ENCODE measurements at regions not wholly inside any gene's neighbourhood (a gene's known extent, or its start where the extent isn't known, plus 50 kb on each side); places are given as distances from the start of the nearest gene placed in this dataset.
A peak's percentile ranks its signal among the peaks of the same experiment; 100 is the strongest.

DNA sequence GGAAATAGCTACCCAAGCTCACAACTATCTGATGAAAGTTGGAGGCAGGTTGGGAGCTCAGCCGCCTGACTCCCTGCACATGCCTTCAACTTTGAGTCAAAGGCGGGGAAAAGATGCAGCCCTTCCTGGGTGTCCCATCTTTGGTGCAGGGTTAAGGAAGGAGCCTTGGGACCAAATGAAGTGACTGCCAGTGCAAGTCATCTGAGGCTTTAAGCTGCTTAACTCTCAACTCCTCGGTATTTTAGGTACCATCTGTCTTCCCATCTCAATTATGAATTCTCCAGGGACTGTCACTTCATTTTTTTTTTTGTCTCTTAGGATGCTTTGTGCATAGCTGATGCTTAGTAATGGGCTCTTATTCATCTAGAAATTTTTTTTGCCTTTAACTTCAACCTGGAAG is 408.8 kb upstream of the C2CD4B start:
- no peak for DNase-seq (ENCODE audit: low read depth)

DNA sequence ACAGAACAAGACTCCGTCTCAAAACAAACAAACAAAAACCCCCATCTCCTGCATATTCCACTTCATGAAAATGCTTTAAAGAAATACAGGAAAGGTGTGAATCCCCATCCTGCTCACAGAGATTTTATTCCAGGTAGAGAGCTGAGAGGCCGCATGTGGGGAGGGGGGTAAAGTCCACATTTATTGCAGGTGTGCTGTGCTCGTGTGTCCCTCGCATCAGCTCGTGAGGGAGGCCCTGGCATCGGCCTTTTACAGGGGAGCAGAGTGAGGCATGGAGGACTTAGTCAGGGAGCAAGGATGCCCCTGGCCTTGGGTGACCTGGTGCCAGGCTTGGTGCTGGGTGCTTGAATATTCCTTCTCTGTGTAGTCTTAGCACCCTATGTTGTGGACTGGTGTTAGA is 413.5 kb upstream of the C2CD4B start:
- no peak for DNase-seq (ENCODE audit: low read depth)

DNA sequence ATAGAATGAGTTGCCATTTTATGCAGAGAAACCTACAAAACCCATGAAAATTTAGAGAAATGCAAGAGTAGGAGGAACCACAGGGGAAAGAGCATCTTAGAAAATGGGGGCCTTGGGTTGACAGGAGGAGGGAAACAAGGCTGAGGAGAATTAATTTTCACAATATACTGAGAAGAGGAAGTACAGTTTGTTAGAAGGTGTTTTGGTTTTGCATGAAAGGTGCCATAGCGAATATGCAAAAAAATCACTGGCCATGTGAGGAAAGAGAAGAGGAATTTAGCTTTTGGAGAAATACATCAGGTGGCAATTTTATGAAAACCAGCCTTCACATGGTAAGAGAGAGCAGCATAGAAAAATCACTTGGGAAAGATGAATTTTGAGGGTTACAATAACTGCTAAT is 413.9 kb upstream of the C2CD4B start:
- no peak for DNase-seq (ENCODE audit: low read depth)

DNA sequence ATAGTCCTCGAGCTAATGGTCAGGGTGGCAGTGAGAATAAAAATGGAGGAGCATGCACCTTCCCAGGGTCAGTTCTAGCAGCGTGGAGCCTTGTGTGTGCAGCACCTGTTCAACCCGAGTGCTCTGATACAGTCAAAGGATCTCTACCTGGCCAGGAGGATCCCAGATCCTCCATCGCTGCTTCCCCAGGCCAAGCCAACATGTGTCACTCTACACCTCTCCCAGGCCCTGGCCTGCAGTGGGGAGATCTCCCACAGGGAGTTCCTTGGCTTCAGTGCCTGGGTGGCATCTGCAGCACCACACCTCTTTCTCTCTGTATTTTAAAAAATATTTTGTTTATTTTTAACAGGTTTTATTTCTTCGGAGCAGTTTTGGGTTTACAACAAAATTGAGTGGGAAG is 414.8 kb upstream of the C2CD4B start:
- DNase-seq (ENCODE audit: low read depth): no peak

DNA sequence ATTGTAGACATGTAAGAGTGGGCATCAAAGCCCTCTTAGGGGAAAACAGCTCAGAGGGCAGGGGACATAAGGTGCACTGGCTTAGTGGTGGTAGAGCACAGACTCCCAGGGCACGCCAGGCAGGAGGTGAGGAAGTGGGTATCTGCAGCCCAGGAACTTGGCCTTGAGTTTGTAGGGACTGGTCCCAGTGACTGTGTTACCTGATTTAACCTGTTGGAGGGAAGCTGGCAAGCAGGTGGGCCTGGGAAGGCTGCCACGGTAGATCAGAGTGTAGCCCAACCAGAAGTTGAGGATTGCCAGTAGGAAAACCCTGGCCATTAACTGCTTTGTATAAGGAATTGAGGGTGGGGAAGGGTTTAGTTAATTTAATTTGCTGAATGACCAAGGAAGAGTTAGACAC is 417.5 kb upstream of the C2CD4B start:
- DNase-seq (ENCODE audit: low read depth): no peak

DNA sequence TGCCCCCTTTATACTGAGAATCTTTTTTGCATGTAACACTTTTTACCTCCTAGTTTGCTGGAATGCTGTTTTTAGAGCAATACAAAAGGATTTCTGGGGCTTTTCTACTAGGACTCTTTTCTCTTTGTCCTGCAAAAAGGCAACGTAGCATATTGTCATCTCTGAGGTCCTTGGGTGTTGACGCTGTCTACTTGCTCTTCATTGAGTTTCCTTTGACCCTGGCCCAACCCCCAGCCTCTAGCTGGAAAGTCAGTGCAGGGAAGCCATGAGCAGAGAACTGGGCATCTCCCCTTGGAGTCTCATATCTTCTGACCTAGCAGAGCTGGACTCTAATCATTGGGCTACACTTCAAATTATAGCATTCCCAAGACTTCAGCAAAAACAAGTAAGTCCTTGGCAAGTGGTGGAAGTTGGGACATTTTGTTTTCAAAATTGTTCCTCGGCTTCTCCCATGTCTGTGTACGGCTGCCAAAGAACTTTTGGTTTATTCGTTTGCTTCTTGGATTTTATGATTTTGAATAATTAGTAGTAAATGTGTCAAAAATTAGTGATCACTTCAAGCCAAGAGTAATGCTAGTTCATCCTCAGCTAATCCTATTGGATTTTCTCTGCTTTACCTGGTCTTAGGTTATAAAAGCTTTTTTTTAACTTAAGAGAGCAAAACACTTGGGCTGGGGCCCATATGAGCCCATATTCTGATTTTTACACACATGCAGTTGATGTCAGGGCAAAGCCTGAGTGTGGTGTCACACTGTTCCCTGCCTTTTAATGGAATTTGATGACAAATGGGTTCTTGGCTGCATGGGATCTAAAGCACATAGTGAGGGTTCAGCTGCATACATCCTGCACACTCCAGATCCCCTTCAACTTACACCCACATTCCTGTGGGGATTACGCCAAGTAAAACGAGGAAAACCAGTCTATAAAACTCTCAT is 419.5 kb upstream of the C2CD4B start:
- no peak for DNase-seq (ENCODE audit: low read depth)

DNA sequence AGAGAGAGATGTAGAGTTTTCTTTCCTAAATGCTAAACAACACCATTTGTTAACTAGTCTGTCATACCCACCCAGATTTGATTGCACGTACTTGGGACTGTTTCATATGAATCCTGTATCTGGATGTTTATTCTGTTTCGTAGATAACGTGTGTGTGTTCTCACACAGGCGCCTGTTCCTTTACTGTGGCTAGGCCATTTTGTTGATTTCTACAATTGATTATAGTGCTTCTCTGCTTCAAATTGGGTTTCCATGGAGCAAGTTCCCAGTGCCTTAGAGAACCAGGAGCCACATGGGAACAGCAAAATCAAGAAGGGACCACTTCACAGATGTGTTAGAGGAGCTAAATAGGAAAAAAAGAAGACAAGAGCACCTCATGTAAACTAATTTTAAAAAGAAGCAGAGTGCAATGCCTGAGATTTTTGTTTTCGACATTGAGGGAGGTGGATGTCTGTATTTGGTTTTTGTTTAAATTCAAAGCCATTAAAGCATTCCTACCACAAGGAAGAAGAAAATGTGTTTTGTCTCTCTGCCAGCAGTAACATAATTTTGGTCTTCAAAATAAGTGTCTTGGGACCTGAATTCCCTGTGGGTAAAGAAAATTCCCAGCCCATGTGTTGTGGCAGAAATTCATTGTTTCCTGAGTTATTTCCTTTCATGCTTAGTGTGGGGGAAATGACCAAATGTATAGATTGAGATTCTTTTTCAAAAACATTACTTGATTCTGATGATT is 424.0 kb upstream of the C2CD4B start:
- DNase-seq (ENCODE audit: low read depth): no peak

DNA sequence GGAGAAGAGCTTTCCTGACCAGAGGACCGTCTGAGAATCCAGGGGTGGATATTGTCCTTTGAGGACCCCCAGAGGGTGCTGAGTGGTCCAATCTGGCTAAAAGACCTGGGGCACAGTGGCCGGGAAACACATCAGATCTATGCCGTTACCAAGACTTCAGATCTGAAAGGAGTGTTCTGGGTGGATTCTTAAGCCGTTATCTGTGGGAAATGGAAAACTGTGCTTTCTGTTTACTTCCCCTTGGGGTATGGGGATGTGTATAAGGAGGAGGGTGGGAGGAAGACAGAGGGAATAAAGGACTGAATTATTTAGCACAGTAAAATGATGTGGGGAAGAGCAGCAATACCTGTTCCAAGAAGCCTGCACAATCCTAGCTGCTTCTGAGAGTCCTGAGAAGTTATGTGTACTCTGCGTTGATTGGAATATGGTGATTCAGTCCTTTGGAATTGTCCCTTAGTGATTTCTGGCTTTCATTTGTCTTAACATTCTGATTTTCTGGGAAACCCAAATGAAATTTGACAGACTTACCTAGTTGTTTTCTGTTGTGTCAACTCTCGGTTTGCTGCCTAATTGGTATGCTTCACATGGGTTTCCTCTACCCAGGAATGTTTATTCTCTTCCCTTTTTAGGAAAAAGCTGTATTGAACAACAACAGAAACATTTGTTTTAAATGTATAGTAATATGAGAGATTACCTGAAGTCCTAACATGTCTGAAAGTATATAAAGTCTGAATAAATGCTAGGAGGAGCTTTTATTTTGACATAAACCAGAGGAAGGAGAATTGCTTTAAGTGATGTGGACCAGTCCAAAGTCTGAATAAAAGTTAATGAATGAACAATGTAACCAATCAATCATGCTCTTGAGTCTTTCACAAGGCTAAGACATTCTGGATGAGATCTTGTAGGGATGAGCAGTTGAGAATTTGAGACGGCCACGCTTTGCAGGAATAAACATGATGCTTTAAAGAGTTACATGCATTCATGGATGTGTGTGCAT is 427.1 kb upstream of the C2CD4B start:
- DNase-seq (ENCODE audit: low read depth): no peak

DNA sequence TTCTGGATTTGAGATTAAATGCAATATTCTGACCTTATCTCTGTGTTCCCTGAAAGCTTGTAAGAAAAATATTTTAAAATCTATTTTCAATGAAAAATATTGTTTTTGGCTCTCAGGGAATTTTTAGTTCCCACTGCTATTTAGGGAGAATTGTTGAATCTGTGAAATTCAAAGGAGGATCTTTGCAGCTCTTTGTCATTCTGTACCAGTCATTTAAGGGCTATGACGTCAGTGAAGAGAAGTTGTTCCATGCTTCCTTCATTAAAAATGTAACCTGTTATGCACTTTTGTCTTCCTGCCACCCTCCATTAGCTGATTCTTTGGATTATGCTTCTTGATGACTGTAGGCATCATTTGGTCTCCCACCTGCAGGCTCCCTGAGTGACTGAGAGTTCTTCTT is 427.8 kb upstream of the C2CD4B start:
- DNase-seq (ENCODE audit: low read depth): no peak

DNA sequence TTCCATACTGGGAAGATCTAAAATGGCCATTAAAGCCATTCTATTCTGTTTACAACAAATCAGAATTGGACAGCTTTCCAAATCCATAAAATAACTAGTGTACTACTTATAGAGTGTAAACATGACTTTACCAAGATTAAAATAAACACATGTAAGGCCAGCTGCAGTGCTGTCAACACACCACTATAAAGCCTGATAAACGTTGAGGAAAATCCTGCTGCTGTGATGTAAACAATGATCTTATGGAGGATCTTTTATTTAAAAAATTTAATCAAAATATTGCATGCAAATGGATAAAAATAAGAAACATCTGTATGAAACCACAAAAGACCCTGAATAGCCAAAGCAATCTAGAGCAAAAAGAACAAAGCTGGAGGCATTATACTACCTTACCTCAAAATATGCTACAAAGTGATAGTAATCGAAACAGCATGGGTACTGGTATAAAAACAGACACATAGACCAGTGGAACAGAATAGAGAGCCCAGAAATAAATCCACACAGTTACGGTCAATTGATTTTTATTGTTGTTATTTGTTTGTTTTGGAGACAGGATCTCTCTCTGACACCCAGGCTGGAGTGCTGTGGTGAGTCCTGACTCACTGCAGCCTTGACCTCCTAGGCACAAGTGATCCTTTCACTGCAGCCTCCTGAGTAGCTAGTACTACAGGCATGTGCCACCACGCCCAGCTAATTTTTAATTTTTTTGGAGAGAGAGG is 428.8 kb upstream of the C2CD4B start:
- no peak for DNase-seq (ENCODE audit: low read depth)

DNA sequence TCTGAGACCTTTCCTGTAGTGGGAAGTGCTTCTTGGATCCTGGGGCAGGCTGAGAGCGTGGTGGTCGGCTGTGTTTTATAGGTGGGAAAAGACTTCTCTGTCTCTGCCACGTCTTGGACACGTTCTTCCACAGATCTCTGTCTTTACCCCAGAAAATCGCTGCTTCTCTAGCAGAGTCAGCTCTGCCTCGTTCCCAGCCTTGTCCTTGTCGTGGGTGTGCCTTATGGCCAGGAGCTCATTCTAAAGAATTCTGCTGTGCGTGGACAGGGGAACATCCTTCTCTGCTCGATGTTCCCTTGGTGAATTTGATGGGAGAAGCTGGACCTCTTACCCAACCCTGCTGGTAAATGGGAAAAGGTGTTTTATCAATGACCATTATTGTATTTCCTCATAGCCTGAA is 433.1 kb upstream of the C2CD4B start:
- DNase-seq (ENCODE audit: low read depth): no peak

DNA sequence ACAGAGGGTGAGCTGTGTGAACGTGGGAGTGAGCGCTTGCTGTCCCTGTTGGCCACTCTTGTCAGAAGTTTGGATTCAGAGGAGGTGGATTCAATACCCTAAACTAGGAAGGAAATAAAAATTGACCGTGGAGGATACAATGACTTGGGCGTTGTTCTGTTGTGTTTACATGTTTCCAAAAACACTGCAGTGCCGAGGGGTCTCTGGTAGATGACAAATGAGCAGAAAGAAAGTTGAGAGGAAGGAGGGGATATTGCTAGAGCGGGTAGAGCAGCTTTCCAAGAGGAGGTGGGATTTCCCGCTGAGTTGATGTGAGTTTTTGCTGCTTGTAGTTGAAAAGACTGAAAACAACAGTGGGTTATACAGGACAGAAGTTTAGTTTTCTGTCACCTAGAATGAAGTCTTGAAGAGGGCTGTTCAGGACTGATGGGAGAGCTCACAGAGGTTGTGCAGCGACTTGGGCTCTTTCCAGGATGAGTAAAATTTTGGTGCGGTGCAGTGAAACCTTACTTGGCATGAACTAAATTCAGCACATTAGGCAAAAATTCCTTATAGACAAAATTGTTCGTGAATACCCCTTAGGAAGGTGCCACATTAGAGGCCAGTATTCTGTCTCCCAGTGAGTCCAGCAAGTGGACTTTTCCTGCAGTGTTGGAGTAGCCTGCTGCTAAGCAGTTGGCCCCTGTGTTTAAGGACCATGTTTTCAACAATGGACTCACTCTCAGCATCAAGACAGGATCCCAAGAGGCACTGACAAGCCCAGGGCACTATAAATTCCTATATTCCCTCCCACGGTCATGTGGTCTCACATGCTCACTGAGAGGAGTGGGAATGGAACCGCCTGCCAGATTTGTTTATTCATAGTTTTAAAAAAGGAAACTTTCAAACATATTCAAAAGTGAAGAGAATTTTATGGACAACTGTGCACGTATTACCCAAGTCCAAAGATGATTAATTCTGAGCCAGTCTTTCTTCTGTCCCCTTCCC is 435.0 kb upstream of the C2CD4B start:
- DNase-seq (ENCODE audit: low read depth): no peak

DNA sequence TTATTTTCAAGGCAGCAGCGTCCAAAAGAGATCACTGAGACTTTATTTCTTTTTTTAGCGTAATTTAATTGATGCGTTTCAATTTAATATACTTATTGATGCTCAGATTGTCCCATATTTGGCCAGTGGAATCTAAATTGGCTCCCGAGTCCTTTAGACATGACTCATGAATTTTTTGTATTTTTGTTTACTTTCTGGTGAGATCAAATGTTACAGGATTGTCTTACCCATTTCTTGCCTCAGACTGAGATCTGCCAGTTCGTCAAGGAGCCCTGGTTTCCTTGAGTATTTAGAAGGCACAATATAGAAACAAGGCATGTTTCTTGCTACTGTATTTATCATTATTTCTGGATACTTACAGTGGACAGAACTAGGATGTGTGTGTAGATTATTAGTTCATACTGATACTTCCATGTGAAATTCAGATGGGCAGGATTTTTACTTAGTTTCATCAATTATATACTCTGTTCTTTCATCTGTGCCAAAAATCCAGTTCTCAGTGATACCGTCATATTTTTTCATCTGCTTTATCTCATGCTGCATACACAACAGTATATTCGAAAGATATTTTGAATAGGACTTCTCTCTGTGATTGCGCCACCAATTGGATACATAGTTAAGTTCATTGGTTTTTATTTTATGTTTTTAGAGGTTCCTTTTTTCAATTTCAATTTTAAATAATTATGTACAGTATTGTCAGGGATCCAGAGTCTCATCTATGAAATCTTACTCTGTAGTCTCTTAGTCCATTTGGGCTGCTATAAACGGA is 436.9 kb upstream of the C2CD4B start:
- no peak for DNase-seq (ENCODE audit: low read depth)

DNA sequence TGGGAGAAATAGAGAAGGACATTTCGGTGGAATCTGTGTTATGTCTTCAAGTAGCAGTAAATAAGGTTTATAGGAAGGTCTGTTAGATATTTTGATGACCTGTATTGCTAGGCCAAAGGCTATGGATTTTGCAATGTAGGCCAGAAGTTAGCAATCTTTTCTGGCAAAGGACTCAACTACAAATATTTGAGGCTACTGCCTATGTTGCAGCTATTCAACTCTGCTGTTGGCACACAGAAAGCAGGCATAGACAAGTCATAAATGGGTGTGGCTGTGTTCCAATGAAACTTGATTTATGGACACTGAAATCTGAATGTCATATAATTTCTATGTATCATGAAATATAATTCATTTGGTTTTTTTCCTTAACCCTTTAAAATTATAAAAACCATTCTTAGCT is 438.7 kb upstream of the C2CD4B start:
- peak; percentile 62 for DNase-seq (ENCODE audit: low read depth)

DNA sequence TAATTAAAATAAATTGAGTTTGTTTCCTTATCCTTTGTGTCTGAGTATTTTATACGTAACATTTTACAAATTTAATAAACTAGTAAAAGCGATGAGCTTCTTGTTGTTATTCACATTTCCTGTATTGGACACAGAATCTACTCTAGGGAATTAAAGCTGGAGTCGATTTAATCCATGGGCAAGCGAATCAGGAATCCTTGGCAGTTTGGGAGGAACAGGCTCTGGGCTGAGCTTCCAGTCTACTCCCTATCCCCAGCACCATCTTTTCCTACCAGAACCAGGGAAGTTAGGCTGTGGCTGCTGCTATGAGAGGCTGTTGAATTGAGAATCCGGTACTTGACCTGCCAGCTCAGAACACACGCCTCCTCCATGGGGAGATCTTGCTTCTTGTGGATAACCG is 437.3 kb upstream of the TPM1 start:
- no peak for DNase-seq (ENCODE audit: low read depth)

DNA sequence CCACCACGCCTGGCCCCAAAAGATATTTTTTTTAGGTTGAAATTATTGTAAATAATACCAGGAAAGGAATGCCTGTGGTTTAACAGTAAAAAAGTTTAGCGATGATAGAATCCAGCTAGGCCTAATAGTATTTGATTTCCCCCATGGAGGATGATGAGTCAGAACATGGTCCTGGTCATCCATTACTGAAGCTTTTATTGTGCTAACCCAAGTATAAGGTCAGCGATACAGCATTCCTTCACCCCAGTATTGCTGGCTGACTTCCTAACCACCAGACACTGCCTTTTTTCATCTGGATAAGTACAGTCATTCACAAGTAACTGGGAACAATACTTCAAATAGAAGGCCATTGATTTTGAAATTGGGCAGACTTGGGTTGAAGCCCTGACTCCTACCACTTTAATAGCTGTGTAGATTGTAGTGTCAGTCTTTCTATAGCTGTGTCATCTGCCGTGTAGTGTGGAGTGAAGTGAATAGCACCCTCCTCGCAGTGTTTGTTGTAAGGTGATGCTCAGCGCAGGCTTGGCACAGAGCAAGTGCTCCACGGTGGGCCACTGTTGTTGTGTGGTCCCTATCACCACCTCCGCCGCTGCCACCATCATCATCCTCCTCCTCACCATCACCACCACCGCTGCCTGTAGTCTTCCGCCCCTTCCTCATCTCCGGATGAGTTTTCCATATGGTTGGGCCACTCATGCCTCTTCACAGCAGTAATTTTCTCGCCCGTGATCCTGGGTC is 436.0 kb upstream of the TPM1 start:
- peak; percentile 99 for DNase-seq (ENCODE audit: low read depth)

DNA sequence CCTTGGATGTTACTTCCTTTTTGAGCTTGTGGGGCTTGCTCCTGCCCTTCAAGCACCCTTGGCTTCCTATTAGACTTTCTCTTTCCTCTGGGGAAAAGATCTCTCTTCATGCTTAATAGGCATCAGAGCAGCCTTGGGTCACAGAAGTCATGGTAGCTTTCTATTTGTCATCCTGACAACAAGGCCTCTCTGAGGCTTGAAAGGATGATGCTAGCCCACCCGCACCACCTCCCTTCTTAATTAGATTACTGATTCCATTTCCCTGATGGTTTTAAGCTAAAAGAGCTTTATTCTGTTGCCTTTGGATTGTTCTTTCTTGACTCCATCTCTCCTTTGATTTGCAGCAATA is 435.5 kb upstream of the TPM1 start:
- no peak for DNase-seq (ENCODE audit: low read depth)

DNA sequence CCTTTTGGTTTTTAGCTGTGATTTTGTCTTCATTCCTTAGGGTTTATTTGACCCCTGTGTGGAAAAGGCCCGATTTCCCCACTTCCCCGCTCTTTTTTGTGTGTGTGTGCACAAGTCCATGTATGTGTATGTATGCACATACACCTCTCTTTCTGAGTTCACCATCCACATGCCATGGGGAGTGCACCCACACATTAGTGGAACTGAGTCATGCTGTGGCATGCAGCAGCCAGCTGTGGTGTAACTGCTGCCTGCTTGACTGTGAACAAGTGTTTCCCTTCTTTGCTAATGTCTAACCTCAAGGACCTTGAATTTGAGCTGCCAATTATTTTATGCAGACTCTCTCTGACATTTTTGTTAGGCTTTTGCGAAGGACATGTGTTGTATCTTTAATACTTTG is 434.9 kb upstream of the TPM1 start:
- DNase-seq (ENCODE audit: low read depth): no peak

DNA sequence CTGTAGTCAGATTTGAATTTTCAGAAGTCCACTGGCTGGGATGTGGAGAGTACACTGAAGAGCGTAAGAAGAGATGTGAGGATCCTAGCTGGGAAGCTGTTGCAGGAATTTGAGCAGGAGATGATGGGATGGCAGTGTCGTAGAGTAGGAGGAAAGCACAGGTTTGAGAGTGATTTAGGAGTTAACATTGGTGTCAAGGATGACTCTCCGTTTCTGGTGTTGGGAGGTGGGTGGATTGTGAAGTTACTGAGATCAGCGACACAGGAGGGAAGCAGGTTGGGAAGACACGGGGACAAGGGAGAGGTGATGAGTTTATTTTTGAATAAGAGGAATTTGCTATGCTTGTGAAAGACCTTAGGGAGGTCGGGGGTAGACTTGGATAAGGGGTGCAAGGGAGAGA is 434.2 kb upstream of the TPM1 start:
- no peak for DNase-seq (ENCODE audit: low read depth)

All from stromal cell of bone marrow (primary cell).